ENCODE measurements at regions not wholly inside any gene's neighbourhood (a gene's known extent, or its start where the extent isn't known, plus 50 kb on each side); places are given as distances from the start of the nearest gene placed in this dataset.
"Not testable (repeated sequence)": the region's sequence is repeated elsewhere in the genome, so short reads cannot be mapped to it uniquely, and the experiment has no call there.

DNA sequence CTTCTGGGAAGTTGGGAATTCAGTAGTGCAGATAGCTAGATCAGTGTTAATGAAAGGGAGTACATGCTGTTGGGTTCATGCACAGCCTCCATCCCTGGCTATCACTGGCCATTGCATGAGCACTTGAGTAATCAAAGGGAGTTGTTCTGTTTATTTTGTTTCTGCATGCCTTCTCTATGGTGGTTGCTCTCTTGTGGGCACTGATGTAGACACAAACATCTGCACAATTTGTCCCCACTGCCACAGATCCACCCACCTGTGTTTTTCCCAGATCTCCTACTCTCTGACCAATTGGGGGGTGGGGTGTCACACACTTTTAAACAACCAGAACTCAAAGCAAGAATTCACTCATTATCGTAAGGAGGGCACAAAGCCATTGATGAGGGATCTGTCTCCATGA is 89.7 kb upstream of the DHRS4 start:
- no peak for DNase-seq

DNA sequence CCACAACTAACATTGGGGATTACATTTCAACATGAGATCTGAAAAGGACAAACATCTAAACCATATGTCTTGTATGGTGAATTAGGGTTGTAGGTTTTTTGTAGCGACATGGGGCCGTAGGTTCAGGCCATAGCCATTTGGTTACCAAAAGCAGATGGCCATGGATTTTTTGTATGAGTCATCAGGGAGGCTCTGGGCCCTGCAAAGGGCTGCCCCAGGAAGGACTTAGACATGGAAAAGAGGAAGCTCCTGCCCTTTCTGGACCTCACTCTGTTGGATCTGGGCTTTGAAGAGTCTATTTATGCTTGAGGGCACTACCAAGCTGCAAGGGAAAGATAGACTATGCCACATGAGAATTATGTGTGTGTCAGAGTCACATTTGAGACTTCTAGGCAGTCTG is 89.3 kb upstream of the DHRS4 start:
- peak; percentile 17 for DNase-seq

DNA sequence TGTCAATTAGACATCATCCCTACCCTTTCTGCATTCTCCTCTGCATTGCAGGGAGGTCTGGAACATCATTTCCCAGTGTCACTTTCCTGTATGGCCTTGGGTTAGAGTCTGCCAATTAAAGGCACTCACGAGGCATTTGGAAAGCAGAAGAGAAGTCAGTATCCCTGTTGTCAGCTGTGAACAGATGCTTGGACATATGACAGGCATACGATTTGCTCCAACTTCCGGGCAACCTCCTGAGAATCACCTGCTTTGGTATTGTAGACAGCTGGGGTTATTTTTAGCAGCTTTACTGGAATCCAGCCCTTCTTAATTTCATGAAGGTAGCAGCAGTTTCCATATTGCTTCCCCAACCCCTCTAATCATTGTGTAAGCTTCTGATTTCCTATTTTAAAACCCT is 88.7 kb upstream of the DHRS4 start:
- peak; percentile 59 for DNase-seq

DNA sequence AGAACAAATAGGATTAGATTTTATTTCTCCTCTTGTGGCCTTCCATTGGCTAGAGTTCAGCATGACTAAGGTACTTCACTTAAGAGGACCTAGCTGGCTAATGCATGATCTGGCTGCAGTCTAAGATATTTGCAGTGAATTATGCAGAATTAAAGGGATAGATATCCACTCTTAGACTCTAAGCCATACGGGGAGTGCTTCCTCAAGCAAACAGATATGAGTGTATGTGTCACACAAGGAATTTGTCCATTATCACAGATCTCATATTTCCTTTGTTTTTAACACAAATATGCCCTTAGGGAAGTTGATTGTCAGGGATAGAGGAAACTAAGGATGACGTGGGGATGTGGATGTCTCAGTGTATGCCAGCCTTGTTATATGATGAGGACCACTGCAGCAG is 88.1 kb upstream of the DHRS4 start:
- DNase-seq: no peak

DNA sequence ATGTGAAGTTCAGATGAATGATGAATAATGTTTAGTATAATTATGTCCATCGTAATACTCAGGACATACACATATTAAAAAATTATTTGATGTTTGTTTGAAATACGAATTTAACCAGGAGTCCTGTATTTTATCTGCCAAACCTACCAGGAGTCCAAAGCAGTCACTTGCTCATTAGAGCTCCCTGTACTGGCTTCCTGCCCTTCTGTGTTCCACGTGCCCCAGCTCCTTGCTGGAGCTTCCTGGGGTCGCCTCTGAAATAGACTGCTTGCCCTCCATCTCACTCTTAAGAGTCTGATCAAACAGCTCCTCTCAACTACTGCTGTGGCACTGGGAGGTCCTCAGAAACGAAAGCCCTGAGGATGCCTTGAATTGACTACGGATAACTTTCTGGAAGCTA is 87.3 kb upstream of the DHRS4 start:
- no peak for DNase-seq

DNA sequence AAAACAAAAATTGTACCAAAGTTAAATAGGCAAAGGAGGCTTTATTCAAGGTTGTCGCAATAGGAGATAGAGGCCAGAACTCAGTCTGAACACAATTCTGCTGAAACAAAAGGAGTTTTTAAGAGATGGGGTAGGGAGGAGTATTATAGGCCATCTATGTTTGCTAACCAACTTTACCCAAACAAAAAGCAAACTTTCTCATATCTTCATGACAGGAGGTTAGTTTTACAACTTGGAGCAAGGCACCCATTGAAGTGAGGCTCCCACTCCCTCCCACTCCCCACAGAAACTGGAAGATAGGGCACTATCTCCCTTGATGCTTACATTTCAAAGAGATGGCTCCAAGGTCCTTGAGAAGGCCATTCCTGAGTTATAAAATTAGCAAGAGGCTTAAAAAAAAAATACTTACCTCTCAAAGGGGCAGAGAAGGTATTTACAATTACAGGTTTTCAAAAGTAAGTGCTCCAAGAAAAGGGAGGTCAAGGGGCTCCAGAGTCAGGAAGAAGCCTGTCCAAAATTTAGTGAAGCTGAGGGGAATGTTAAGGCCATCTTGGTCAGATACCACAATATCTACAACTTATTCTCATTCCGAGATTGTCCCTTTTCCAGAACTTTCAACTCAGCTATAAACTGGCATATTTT is 84.4 kb upstream of the DHRS4 start:
- no peak for DNase-seq

DNA sequence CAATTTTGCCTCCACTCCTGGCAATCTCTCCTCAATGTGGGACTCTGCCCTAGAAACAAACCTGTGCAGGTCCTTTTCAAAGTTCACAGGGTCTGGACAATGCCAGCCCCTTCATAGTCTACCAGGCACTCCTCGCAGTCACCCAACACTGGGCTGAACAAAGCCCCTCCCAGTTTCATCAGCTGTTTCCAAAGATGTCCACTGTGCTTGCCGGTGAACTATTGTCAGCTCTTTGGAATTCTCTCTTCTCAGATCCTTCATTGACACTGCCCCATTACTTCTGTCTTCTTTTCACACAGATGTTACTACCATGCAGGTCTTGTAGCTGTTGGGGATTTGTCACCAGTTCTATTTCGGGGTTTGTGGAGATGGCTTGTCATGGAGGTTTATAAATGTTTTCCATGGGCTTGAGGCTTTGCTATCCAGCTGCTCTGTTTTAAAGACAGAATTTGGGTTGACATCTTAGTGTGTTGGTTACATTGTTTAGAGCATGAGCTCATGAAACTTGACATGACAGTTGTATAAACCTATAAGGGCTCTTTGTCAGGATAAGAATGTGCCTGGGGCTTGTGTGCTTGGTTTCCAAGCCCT is 77.3 kb upstream of the DHRS4 start:
- DNase-seq: no peak

DNA sequence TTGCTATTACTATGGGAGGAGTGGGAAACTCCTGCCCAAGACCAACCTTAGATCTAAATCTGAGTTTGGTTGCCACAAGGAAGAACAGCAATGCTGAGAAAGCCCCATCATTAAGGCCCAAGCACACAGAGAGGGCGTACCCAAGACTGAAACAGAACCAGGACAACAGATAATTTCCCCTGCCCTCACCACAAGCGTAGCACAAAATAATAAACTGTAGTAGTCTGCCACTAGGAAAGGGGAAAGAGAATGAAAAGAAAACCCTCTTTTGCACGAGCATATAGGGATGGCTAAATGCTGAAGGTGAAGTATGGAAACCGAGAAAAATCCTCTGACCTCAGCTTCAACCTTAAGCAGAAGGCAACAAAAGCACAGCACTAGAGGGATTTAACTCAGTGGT is 76.5 kb upstream of the DHRS4 start:
- DNase-seq: no peak

DNA sequence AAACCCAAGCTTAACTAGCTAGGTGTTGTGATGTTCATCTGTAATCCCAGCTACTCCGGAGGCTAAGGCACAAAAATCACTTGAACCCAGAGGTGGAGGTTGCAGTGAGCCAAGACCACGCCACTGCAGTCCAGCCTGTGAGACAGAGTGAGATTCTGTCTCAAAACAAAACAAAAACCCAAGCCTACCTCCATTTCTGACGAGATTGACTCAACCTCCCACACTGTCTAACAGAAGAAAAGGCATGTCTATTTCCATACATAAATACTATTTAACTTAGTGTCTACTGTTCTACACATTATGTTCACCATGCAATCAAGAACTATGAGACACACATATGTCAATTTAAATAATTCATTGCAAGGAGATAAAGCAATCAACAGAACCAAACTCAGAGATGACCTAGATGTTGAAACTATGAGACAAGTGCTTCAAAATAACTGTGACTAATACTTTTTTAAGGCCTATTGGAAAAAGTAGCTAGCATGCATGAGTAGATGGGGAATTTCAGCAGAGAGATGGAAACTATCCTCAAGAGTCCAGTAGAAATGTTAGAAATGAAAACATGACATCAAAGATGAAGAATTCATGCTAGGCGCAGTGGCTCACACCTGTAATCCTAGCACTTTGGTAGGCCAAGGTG is 75.9 kb upstream of the DHRS4 start:
- DNase-seq: no peak

DNA sequence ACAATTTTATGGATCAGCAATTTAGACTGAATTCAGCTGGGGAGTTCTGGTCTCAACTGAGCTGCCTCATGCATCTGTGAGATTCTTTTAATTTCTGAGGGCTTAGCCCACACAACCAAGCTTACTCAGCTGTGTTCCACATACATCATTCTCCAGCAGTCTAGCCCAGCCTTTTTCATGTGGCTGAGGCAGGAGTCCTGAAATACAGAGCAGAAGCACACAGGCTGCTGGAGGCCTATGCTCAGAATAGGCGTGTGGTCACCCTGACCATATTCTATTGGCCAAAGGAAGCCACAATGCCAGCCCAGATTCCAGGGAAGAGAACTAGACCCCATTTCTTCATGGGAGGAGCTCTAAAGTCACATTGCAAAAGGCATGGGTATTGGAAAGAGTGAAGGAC is 72.3 kb upstream of the DHRS4 start:
- DNase-seq: no peak

DNA sequence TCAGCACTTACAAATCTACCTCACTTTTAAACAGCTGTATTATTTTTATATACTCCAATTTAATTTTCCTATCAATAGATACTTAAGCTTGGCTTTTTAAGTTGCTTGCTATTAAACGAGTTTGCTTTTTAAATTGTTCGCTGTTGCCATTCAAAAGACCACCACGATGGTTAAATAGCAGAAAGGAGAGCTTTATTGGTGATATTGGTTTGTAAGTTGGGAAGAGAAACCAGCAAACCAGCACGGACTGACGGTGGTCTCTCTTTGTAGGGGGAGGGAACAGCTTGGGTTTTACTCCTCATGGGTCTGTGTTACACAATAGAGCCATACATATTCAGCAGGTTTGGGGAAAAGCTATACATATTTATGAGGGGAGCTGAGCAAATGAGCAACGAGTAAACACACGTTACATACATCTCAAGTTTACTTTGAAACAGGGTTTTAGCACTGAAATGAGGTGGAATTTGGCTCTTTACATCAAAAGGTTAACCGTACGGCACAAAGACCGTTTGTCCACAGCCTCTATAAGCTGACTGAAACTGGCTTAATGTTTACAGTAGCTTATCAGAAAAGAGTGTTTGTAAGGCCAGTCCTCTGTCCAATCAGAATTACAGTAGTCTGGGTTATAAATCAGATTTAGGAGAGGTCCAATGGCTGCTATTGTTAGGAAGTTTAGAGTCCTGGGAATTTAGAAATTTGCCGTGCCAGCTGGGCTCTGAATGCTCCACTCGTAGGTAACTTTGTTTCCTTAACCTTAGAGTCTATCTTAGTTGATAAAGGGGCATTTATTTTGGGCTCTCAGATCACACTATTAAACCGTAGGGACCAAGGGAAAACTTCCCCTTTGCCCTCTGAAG is 69.7 kb upstream of the DHRS4 start:
- DNase-seq: no peak

DNA sequence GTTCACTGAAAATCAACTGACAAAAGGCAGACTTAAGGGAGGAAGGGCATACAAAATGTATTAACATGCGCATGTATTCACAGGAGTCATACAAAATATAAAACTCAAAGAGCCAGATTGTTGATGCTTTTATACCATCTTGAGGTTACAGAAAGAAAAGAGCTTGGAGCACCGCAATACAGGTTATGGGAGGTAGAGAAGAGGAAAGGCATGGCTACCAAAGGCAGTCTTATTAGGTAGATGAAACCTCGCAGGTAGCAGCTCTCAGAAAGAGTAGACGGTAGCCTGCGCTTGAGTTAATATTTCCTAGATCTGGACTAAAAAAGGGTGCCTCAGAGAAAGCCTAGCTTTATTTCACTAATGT is 69.0 kb upstream of the DHRS4 start:
- DNase-seq: no peak

DNA sequence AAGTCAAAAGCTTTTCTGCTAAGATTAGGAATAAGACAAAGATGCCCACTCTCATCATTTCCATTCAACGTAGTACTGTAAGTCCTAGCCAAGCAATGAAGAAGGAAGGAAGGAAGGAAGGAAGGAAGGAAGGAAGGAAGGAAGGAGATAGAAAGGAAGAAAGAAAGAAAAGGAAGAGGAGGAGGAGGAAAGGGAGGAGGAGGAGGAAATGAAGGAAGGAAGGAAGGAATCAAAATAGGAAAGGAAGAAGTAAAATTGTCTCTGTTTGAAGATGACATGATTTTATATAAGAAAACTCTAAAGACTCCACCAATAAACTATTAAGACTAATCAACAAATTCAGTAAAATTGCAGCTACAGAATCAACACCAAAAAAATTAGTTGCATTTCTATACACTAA is 66.0 kb upstream of the DHRS4 start:
- DNase-seq: no peak

DNA sequence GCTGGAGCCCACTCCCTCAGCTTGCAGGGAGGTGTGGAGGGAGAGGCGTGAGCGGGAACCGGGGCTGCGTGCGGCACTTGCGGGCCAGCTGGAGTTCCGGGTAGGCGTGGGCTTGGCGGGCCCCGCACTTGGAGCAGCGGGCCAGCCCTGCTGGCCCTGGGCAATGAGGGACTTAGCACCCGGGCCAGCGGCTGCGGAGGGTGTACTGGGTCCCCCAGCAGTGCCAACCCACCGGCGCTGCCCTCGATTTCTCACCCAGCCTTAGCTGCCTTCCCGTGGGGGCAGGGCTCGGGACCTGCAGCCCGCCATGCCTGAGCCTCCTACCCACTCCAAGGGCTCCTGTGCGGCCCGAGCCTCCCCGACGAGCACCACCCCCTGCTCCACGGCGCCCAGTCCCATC is 61.9 kb upstream of the DHRS4 start:
- DNase-seq: not testable (repeated sequence)

DNA sequence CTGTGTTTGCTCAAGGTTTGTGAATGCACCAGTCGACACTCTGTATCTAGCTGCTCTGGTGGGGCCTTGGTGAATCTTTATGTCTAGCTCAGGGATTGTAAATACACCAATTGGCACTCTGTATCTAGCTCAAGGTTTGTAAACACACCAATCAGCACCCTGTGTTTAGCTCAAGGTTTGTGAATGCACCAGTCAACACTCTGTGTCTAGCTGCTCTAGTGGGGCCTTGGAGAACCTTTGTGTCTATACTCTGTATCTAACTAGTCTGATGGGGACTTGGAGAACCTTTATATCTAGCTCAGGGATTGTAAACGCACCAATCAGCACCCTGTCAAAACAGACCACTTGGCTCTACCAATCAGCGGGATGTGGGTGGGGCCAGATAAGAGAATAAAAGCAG is 61.3 kb upstream of the DHRS4 start:
- DNase-seq: not testable (repeated sequence)

DNA sequence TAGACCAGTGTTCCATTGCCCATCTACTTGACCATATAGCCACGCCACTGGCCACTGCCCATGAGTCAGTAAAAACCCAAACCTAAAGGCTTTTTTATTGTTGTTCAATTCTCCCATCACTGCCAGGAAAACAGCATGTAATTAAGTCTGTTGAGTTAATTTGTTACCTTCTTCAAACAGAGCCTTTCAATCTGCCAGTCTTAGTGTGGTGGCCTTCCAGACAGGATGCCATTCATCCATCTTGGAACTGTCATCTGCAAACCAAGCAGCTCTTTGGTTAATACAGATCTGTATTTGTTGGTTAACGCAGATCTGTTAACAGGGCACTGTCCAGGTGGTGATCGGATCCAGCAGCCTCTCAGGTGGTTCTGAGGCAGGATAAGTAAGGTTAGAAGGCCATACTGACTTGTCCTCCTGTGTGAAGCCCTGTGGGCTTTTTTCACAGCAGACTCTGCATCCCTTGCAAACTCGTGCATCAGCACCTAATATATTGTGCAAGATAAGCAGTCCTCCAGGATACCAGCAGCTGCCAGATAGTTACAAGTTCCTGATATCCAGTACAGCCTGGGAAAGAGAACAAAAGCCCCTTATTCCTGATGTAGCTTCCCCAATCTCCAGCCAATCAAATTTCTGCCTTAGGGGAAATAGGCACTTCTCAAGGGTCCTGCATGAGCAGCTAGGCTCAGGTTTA is 59.1 kb upstream of the DHRS4 start:
- DNase-seq: no peak

DNA sequence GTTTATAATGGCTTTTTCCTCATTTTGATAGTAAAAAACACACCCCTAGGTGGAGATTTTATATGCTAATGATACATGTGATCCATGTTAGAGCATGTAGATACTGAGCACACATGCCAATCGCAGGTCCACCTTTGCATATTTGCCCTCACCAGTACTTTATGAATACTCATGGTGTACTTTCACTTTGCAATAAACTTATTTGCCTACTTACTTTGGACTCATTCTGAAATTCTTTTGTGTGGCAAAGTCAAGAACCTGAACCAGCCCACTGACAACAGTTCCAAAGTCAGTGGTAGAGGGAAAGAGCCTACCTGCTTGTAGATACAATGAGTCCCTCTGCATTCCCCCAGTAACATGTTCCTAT is 58.5 kb upstream of the DHRS4 start:
- DNase-seq: no peak

DNA sequence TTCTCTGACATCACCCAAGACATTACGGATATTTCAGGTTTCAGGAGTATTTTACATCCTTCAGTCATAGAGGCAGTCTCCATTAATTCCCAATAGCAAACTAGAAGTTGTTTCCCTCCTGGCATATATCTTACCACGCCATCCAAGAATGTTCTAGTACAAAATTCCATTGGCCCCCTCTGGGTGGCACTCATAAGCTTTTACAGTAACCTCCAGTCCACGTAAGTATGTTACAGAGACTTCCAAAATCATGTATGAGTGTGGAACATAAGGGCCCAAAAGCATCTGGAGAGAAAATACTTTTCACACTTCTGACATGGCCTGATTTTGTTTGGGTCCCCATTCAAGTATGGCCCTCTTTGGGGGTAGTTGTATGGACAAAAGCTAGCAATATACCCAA is 58.1 kb upstream of the DHRS4 start:
- DNase-seq: no peak

DNA sequence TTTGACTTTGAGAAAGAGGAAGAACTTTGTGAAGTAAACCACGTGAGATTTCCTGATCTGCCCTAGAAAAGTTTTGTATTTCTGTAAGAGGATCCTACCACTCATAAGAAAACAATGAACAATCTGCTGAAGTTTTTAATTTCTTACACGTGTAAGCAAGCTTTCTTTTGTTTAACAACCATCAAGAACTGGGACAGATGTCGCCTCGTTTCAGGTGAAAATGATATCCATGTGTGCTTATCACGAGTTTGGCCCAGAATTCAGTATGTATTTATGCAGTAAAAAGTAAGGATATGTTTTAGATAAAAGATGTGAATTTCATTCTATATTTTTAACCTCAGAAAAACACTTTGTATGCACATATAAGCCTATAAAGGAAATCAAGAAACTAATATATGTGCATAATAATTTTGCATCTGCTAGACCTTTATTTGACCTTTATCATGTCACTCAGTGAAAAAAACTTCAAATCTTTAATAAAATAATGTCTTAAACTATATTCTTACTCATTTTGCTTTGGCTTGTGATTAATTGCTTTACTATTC is 56.9 kb upstream of the DHRS4 start:
- peak; percentile 42 for DNase-seq

DNA sequence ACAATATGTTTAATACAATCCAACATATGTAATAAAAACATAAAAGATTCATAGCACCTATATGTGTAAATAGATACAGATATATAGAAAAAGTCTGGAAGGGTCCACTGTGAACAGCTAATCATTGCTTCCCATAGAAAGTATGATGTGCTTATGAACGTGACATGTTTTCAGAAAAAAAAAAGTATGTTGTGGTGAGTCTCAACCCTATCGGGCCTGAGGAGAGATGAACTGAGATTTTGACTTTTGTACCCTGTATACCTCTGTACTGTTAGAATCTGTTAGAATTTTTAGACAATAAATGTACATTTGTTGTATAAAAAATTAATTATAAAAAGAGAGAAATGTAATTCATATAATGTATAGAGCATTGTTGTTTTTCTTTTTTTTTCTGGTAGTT is 56.3 kb upstream of the DHRS4 start:
- DNase-seq: not testable (repeated sequence)

DNA sequence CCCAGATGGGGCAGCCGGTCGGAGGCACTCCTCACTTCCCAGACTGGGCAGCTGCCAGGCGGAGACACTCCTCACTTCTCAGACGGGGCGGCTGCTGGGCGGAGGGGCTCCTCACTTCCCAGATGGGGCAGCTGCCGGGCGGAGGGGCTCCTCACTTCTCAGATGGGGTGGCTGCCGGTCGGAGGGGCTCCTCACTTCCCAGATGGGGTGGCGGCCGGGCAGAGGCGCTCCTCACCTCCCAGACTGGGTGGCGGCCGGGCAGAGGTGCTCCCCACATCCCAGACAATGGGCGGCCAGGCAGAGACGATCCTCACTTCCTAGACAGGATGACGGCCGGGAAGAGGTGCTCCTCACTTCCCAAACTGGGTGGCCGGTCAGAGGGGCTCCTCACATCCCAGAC is 55.2 kb upstream of the DHRS4 start:
- DNase-seq: not testable (repeated sequence)

DNA sequence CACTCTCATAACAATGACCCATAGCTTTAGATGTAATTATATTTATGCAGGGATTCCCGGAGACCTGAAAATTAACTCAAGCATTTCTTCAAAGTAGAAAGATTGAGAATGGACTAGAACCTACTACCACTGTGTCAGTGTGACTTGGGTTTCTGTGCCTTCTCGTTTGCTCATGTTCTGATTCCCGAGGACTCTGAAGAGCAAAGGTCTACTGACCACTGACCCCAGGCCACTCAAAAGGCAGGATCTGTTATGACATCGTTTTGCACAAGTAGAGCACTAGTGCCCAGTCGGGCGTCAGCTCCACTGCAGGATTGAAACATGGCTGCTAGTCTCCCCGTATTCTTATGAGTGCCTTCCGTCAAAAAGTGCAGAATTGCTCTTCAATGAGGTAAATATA is 53.8 kb upstream of the DHRS4 start:
- no peak for DNase-seq

DNA sequence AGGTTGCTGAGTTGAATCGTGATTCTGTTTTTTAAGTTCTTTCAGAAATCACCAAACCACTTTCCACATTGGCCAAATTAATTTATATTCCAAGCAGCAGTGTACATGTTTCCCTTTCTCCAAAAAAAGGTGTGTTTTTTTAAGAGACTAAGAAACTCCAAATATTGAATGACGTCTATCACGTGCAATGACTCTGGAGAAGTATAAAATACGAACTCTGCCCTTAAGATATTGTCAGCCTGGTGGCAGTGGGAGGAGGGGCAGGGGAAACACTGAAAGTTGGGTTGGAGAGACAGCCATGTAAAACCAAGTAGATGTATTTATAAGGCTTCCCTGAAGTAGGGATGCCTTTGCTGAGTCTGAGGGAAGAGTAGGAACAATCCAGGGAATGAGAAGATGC is 50.1 kb upstream of the DHRS4 start:
- DNase-seq: no peak

All from DMS 273 treated with DMSO at 0.1 percent for 48 hours (cell line).